GM21390 (cell line): ENCODE measurements at regions not wholly inside any gene's neighbourhood (a gene's known extent, or its start where the extent isn't known, plus 50 kb on each side); places are given as distances from the start of the nearest gene placed in this dataset.

Source experiments
- ATAC-seq: cut with Tn5 transposase; IDR thresholded peaks from one replicate; pipeline ENCODE4 v1.9.1; 2021; ENCODE audit not compliant: unreplicated experiment

- ATAC-seq, result no peak
Observed at GRCh38 chr5:68531970-68532369, 316.4 kb downstream of the PIK3R1 start.

- no peak for ATAC-seq
Observed at GRCh38 chr5:68533051-68533450, 317.5 kb downstream of the PIK3R1 start.

DNA sequence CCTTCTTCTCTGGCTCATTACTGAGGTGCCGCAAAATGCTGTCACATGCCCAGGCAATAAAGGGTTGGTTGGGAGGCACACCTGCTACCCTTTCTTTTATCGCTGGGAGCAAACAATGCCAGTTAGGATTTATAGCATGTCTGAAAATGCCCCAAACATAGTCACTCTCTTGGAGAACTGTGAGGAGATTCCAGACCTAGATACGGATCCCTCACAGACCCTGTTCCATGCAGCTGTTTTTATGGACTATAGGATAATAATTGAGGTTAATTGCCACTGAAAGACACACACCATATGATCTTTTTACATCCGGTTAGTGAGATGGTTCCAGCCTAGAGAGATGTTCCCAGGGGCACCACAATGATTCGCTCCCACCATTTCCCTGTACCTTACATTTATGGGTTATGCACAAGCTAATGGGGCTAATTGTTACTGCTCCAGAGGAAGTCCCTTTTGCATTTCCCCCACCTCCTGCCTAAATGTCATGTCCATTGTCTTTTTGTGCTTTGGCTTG is 318.1 kb downstream of the PIK3R1 start:
- no peak for ATAC-seq

GRCh38 chr5:68534131-68534940 is 318.8 kb downstream of the PIK3R1 start:
- no peak for ATAC-seq

- no peak for ATAC-seq
Observed at GRCh38 chr5:68534956-68535520, 319.5 kb downstream of the PIK3R1 start.

- no peak for ATAC-seq
Observed at GRCh38 chr5:68538814-68539420, 323.4 kb downstream of the PIK3R1 start.

DNA sequence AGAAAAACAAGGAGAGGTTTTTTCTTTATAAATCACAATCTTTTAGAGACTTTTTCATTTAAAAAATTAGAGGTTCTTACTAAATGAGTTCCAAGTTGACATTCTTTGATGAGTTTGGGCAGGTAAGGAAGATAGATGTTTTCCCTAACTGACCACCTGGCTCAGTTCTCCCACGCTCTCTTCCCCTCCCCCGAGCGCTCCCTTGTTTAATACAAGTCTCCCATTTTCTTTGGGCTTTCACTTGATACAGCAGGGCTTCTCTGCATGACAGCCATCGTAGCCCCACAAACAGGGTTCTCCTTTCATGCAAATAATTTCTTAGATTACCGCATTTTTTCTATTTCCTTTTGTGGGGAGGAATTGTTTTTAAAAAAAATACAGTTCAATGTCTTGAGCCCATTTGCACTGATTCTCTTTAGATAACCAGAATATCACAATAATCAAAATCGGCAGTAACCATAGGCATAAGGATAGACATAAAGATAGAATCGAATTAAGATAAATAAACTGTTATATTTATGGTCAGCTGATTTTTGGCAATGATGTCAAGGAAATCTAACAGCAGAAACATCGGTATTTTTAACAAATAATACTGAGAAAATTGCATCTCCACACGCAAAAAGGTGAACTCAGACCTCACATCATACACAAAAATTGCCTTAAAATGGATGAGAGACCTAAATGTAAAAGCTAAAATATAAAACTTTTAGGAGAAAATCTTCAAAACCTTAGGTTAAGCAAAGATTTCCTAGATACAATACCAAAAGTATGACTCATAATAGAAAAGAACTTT is 325.4 kb downstream of the PIK3R1 start:
- ATAC-seq, result no peak

DNA sequence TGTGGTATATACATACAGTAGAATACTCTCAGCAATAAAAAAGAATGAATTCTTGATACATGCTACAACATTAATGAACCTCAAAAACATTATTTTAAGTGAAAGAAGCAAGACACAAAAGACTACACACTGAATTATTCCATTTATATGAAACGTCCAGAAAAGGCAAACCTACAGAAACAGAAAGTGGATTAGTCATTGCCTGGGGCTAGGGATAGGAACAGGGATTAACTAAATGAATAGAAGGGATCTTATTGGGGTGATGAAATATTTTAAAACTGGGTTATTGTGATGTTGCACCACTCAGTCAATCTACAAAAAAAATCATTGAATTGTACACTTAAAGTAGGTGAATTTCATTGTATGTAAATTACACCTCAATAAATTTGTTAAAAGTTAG is 326.7 kb downstream of the PIK3R1 start:
- no peak for ATAC-seq

DNA sequence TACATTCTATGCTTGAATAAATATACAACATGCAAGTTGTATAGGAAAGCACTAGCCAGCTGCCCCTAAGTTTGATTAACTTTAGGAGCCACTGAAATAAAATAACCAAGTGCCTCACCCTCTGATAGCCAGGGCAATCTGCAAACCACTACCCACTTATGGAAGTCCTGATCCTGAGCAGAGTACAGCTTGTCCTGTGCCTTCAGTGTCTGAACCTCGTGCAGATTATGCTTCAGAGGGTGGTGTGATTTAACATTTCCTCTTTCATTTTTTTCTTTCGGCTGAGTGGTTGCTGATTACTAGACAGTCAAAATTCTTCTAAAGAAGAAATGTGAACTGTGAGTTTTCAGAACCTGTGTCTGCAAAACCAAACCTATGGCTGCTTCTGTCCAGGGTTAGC is 327.7 kb downstream of the PIK3R1 start:
- ATAC-seq, result no peak

GRCh38 chr5:68544091-68544647 is 328.6 kb downstream of the PIK3R1 start:
- no peak for ATAC-seq

DNA sequence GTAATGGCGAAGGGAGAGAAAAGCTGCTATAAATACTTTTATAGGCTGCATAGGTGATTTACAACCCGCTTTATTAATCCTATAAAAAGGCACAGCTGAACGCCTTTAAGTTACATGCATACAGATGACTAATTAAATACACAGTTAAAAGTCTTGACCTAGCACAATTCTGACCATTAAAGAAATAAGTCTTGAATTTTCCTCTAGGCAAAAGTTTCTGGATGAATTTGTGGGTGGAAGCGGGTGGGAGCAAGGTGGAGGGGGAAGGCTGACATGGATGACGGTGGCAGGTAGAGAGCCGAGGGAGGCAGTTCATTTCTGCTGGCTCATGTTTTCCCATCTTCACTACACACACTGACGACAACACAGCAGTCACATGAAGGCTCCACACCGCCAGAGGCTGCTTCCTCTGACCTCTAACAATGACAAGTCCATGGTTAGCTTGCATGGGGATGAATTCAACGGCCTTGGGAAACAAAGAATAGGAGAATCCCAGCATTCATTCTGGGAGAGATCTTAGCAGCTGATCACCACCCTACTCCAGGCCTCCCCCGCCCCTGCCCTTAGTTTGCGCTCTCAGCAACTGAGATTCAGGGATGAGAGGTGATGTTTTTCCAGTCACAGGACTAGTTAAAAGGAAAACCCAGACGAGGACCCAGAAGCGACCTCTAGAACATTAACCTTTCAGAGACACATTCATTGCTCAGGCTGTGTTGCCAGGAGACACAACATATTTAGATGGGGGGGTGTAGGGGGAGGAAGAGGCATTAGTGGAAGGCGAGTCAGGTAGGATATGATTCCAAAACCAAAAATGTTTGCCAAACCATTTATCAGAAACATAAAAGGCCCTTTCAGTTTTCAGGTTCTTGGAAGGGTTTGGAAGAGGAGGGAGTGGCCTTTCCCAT is 329.3 kb downstream of the PIK3R1 start:
- ATAC-seq, result no peak

DNA sequence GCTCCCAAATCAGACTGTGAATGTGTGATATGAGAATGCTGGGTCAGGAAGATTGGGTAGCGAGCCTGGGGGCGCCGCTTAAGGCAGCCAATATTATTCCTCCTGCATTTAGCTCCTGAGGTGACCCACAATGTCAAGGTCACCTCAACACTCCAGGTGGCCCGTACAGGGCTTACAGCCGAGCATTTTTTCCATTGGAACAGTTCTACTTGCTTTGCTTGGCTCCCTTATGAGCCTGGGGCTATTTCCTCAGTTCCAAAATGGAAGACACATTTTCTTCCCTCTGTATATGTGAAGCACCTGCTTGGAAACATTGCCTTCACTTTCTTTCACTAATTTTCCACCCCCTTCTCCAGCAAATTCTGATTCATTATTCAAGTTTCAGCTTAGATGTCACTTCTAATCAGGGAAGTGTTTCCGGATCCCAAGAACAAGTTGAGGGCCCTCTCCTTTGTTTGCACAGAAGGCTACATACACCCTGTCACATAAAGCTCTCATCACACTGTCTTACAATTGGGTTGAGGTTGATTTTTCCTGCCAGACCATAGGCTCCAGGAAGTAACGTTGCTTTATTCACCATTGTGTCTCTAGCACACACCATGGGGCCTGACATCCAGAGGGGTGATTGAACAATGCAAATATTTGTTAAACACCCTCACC is 330.2 kb downstream of the PIK3R1 start:
- no peak for ATAC-seq

DNA sequence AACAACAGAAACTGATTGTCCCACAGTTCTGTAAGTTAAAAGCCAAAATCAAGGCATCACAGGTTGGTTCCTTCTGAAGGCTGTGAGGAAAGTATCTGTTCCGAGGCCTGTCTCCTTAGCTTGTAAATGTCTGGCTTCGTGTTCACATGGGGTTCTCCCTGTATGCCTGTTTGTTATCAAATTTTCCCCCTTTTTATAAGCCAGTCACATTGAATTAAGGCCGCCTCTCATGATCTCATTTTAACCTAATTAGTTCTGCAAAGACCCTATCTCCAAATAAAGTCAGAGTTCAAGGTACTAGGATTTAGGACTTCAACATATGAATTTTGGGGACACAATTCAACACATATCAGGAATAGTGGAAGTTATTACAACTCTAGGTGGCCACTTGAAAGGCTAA is 331.5 kb downstream of the PIK3R1 start:
- ATAC-seq, result no peak

GRCh38 chr5:68547622-68548021 is 332.1 kb downstream of the PIK3R1 start:
- ATAC-seq, result no peak

DNA sequence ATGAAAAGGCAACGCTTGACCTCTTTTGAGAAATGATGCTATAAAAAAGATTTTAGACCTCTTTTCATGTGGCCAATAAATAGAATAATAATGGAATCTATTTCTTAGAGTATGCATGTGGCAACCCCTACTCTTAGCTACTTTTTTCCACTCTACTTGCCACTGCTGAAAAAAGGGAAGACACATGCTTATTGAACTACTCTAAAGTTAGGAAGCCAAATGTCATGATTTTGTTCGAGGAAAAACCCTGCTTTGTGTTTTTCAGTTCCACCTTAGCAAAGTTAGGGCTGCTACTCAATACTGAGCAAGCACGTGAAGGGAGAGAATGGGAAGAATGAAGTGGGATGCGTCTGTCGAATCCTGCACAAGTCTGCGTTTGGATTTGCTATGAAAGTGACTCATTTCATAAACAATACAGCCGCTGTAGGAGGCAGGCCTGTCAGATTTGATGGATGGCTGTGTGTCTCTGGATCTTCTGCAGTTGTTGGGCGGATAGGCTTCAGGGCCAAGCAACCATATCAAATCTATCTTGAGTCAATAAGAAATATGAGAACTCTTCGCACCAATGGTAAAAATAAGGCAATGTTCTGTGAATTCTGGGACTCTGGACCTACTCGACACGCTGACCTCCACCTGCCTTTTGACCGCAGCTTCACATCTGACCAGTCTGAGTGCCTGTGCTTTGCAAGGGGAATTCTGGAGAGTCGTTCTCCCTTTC is 333.6 kb downstream of the PIK3R1 start:
- ATAC-seq, result no peak

- ATAC-seq, result no peak
Observed at GRCh38 chr5:68550015-68550414, 334.5 kb downstream of the PIK3R1 start.

DNA sequence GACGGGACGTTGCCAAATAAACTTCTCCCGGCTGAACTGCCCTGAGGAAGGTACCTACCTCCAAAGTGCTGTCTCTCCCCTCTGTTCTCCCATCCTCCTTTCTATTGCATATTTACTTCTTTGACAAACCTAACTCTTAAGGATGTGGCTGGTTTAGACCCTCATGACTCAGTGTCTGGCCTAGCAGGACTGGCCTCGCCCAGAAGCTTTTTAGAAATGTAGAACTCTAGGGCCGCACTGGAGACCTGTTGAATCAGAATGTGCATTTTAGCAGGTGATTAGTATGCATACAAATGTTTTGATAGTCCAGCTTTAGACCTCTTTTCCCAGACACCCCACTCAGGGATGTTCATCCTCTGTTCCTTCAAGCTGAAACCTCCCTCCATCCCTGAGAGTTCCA is 335.9 kb downstream of the PIK3R1 start:
- ATAC-seq, result no peak

GRCh38 chr5:68554571-68555279 is 339.2 kb downstream of the PIK3R1 start:
- ATAC-seq, result no peak
